Sigmoid colon (tissue), 4 donors: ENCODE measurements at regions not wholly inside any gene's neighbourhood (a gene's known extent, or its start where the extent isn't known, plus 50 kb on each side); places are given as distances from the start of the nearest gene placed in this dataset.

Experiments used
- EP300 ChIP-seq, 4 donors: sonication (generic); formaldehyde crosslinking; IDR thresholded peaks; one replicate each; pipeline ENCODE4 v1.6.1; 2017; ENCODE audit warnings: antibody characterized with exemption in 4 of 4
- POLR2A ChIP-seq, 2 donors: fragments of 450-650 bp; IDR thresholded peaks; one replicate each; pipeline ENCODE4 v1.6.1; 2016; ENCODE audit warnings: antibody characterized with exemption in 2 of 2, mild to moderate bottlenecking in 2 of 2, moderate library complexity in 2 of 2
- POLR2AphosphoS5 ChIP-seq, 4 donors: sonication (generic); formaldehyde crosslinking; IDR thresholded peaks; one replicate each; pipeline ENCODE4 v1.6.1; 2017; ENCODE audit warnings: antibody characterized with exemption in 4 of 4
- TF ChIP-seq, protein P1 (sequence below), 4 experiments: fragments of 450-650 bp in 3 of 4; fragments of 200-600 bp in 1 of 4; IDR thresholded peaks; one replicate each; pipeline ENCODE4 v1.5.1; 2016 to 2019; ENCODE audit warnings: antibody characterized with exemption in 4 of 4, mild to moderate bottlenecking in 3 of 4, moderate library complexity in 2 of 4

DNA sequence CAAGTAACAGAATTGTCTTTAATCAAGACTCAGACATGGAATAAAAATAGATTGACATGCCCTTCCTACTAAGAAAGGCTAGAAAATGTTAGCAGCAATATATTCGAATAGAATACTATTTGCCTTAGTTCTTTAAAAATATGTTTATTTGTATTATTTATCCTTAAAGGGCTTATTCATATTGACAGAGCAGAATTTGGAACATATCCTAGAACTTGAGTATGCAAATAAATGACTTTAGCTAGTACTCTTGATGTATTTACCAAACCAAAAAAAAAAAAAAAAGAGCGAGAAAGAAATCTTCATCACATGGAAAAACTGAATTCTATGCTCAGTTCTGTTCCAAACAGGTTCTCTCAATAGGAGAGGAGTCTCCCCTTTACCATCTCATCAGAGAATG lies 68.9 kb upstream of the PPARGC1A start:
- TF ChIP-seq, protein P1, sequence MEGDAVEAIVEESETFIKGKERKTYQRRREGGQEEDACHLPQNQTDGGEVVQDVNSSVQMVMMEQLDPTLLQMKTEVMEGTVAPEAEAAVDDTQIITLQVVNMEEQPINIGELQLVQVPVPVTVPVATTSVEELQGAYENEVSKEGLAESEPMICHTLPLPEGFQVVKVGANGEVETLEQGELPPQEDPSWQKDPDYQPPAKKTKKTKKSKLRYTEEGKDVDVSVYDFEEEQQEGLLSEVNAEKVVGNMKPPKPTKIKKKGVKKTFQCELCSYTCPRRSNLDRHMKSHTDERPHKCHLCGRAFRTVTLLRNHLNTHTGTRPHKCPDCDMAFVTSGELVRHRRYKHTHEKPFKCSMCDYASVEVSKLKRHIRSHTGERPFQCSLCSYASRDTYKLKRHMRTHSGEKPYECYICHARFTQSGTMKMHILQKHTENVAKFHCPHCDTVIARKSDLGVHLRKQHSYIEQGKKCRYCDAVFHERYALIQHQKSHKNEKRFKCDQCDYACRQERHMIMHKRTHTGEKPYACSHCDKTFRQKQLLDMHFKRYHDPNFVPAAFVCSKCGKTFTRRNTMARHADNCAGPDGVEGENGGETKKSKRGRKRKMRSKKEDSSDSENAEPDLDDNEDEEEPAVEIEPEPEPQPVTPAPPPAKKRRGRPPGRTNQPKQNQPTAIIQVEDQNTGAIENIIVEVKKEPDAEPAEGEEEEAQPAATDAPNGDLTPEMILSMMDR (IDR thresholded peaks at IDR 0.05) = no peak
- no peak for TF ChIP-seq POLR2A (IDR thresholded peaks at IDR 0.05)
- TF ChIP-seq EP300 (IDR thresholded peaks at IDR 0.05) = no peak
- no peak for TF ChIP-seq POLR2AphosphoS5 (IDR thresholded peaks at IDR 0.05)
